HG02642 (cell line): ENCODE measurements at regions not wholly inside any gene's neighbourhood (a gene's known extent, or its start where the extent isn't known, plus 50 kb on each side); places are given as distances from the start of the nearest gene placed in this dataset.
A peak's percentile ranks its signal among the peaks of the same experiment; 100 is the strongest.

Source experiments
- ATAC-seq: cut with Tn5 transposase; IDR thresholded peaks from one replicate; pipeline ENCODE4 v1.9.1; 2021; ENCODE audit warnings: mild to moderate bottlenecking; ENCODE audit not compliant: unreplicated experiment, poor library complexity

GRCh38 chr18:27599202-27599829, 414.2 kb upstream of the CHST9 start:
- ATAC-seq: peak; percentile 81

DNA sequence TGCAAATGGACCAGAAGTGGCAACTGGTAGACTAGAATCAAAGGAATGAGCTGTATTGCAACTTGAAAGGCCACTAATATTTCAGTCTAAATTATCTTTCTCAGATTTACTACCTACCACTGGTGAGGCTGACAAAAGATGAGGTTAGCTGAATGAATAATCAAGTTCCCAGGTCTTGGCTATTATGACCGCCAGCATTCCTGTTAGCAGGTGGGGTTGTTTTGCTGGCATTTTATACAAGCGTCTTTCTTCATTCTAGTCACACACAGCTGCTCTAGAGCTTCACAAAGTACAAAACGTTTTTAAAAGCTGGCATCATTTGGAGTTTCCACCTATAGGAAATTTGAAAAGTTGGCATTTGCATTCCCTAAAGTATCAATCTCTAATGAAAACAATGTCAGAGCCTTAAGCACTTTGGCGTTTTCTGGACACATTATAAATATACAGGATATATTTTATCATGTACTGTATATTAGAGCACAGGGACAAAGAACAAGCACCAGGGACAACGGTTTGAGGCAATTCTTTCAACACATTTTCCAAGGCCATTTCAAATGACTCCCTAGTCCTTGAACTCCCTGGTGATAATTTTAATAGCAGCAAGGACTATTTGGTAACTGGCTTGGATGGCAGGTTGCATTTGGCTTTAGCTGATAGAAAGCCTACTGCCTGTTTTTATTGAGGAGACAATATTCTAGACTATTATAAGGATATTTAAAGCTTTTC, 410.2 kb upstream of the CHST9 start:
- ATAC-seq: no peak

DNA sequence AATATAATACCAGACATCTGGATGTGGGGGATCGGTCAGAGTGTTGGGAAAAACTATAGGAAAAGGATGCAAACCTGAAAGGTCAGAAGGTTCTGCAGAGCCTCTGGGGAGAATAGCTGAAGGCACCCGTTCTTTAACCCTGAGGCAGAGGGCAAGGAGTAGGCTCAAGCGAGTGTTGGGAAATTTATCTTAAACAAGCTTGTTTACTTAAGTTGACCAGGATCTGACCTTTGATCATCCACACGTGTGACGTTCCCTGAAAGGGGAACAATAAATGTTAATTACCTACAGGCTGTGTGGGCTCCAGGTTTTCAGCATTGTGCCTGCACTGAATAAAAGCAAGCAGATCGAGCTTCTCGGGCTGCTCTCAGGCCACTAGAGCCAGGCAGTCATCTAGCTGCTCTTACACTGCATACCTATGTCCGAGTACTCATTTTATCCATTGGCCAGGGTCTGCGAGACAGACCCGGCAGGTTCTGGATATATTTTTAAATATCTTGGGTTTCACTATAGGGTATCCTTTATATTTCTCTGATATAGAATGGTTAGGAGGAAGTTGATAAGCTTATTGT, 400.6 kb upstream of the CHST9 start:
- no peak for ATAC-seq

- no peak for ATAC-seq
These were observed 398.4 kb upstream of the CHST9 start for GRCh38 chr18:27583466-27583865.

DNA sequence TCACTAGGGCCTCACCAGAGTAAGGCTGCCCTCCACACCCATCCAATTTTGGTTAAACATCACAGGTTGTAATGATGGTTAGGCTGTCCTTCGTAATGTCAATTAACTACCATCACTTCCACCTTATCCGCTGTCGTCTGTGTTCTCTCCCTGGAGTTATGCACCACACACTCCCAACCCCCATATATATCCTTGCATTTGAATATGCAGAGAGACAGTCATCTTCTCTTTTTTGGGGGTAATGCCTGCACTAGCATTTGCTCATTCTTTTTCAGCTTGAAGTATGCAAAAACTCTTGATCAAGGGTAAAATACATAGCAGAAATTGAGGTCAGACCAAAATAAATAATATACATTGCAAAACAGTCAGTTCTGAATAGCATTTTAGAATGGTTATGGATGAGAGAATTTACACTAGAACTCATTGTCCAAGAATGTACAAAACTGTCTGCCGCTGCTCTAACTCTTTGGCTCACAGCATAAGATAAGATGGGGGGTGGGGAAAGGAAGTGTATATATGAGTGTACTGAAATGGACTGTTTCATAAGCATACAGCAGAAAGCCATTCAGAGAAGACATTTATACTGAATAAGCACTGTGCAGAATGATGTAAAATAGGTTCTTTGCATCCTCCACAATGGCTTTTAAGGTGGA, 397.8 kb upstream of the CHST9 start:
- no peak for ATAC-seq

GRCh38 chr18:27581296-27581904, 396.3 kb upstream of the CHST9 start:
- no peak for ATAC-seq

DNA sequence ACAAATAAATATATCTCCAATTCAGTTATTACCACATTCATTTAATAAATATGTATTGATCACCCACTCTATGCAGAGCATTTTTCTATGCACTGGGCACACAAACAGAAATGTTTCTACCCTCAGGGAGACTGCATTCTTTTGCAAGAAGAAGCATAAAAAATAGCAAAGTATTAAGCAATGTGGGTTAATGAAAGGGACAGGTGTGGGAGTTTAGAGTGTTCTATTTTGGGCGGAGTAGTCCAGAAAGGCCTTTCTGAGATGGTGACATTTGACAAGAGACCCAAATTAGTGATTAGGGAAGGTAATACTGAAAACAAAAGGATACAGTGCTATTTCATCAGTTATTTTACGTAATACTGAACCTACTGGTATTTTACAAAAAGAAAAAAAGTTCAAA, 394.3 kb upstream of the CHST9 start:
- ATAC-seq: no peak

DNA sequence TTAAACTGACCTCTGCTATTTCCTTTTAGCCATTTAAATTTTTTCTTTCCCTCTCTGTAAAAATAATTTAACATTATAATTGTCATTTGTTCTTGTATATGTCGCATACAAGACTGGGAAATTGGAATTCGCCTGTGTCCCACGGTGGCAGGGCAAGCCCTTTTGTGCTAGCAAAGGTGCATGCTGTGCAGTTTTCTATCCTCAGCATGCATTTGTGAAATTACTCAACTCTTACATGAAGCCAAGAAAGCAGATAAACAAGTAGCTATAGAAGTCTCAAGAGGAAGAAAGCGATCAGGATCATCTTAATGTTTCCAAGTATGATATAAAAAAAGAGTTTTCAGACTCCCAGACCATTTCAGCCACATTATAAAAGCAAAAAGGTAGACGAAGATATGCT, 392.6 kb upstream of the CHST9 start:
- no peak for ATAC-seq

GRCh38 chr18:27577265-27577664, 392.2 kb upstream of the CHST9 start:
- ATAC-seq: no peak

- ATAC-seq: no peak
These were observed 382.3 kb upstream of the CHST9 start for GRCh38 chr18:27567434-27567833.

DNA sequence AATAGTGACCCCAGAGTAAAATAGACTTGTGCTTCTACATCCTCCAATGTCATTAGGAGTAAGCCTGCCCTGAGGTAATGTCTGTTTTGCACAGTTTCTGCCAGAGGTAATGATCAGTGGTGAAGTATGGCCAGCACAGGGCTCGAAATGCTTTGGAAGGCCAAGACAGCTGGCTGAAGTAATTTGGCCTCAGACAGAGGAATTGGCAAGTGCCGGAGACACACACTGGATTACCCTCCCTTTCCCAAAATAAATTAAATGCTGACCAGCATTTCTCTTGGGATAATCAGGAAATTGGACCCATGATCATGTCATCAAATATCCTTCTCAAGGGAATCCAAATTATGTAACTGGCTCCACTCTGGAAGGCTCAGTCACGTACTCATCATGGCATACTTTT, 379.0 kb upstream of the CHST9 start:
- no peak for ATAC-seq

DNA sequence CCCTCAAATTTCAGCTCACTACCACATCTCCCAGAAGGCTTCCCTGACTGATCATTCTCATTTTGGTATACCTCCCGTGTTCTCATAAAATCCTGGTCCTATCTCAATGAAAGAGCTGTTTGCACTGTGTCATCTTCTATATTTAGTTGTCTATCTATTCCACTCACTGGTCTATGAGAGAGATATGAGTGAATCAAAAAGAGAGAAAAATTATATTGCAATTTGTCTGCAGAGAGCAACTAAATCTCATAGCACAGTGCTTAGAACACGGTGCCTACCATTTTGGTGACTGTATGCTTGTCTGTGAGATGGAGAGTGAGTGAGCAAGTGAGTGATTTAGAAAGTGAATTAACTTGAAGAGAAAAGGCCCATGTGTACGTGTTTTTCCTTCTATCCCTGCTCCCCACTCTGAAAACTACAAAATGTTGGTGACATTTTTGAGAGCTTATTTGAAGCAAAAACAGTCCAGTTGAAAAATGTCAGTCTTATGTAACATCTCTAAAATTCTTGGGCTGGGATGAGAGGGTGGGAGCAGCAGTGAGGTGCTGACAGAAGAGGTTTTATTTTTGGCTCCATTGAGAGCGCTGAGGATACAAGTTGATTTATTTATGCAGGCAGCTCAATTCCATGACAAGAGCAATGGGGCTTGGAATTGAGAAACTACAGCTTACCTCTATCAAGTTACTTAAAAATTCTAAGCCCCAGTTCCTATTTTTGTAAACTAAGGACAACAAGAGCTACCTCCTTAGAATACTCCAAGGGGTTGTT, 373.5 kb upstream of the CHST9 start:
- no peak for ATAC-seq

DNA sequence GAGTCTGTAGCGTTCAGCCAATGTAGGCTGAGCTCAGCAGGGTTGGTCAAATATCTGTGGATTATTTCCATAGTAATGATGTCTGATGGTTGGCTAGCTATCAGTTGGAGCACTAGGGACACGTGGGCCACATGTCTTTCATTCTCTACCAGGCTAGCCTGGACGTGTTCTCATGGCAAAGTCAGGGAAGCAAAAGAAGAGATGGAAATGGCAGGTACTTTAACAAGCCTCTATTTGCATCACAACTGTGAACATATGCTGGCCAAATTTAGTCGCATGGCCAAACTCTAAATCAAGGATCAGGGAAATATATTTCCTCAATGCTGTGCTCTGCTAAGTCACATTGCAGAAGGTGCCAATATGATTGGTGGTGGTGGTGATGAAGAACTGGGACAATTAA, 371.6 kb upstream of the CHST9 start:
- no peak for ATAC-seq

GRCh38 chr18:27549335-27550039, 364.4 kb upstream of the CHST9 start:
- no peak for ATAC-seq

DNA sequence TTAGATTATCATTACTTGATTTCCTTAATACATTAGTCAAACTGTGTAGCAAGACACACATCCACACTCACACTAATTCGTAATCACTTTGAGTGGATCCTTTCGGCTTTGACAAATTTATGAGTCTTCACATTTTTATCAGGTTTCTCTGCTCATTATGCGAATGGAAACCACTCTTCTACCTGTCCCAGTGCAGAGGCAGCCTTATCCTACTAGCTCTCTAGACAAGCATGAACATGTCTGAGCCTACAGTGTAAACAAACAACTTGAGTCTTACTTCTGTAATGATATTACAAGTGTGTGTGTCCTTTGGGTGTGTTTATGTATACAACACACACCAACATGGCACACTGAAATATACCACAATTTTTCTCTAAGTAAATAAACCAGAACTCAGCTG, 361.9 kb upstream of the CHST9 start:
- ATAC-seq: no peak

DNA sequence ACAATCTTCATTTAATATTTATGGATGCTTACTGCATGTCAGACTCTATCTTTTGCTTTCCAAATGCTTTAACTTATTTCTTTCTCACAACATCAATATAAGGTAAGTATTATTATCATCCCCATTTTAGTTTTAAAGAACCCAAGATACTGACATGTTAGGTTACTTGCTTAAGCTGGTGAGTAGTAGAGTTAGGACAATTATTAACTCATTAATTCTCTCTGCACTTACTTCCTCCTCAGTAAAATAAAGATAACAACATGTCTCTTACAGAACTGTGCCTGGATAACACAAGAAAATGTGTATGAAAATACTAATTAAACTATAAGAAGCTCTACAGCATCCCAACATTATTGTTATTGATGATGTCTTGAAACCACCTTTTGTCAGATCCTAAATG, 359.1 kb upstream of the CHST9 start:
- no peak for ATAC-seq

DNA sequence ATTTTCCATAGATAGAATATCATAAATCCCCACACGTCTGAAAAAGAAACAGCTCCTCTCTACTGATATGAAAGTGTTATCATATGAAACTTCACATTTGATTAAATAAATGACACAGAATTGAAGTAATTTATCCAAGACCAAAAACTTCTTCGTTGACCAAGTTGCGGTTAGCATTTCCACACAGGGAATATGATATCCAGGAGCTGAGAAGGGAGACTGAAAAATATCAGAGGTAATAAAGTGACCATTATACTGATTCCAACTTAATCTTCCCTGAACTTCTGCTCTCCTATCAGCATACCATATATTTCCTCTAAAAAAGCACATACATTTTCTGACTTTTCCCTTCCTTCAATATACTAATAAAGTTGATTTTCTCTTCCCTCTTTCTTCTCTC, 356.2 kb upstream of the CHST9 start:
- ATAC-seq: no peak

- ATAC-seq: no peak
These were observed 355.0 kb upstream of the CHST9 start for GRCh38 chr18:27540111-27540510.

DNA sequence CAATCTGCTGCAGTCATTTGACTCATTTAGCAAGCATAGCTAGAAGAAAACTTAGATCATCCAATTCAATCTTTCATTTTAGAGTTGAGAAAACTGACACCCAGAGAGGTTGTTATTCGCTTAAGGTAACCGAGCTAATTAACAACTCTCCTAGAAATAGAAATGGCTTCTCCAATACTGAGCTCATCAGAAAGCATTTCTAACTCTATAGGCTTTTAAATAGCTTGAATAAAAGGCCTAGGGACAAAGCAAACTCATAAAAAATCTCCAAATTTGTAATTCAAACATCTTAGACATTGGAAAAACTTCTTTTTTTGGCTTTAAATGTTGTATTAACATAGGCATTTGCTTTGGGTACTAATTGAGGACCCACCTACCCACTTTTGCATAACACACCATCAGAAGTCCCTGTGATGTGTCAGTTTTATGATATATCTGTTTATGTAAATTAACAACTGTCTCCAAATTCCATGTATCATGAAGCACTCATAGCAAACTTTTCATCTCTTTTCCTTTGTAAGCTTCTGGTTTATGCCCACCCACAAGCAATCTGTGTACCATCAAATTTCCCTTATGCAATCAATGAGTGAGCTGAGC, 343.9 kb upstream of the CHST9 start:
- no peak for ATAC-seq
